K562 (cell line): ENCODE measurements at regions not wholly inside any gene's neighbourhood (a gene's known extent, or its start where the extent isn't known, plus 50 kb on each side); places are given as distances from the start of the nearest gene placed in this dataset.

Experiments
- BRCA1 ChIP-seq, 2 experiments: fragments of 450-650 bp in 1 of 2; sonication (generic) in 1 of 2; formaldehyde crosslinking in 1 of 2; IDR thresholded peaks; 2 replicates each; pipeline versions ENCODE4 v1.5.0 to v1.6.1; 2017 to 2020; ENCODE audit warnings: mild to moderate bottlenecking in 1 of 2, missing genetic modification reagents in 1 of 2
- CEBPB ChIP-seq: fragments of 450-650 bp; IDR thresholded peaks from 2 replicates; pipeline ENCODE4 v1.6.1; 2016; ENCODE audit warnings: missing genetic modification characterization, missing compliant biosample characterization
- JUND ChIP-seq, 2 experiments: IDR thresholded peaks; 2 replicates in 1 of 2; 3 replicates in 1 of 2; pipeline ENCODE4 v1.6.1; 2011; ENCODE audit warnings: borderline replicate concordance in 2 of 2, low read depth in 2 of 2, low read length in 2 of 2, improper control_type of control experiment in 1 of 2, missing biosample characterization in 1 of 2, missing genetic modification characterization in 1 of 2, missing genetic modification reagents in 1 of 2
- KLF1 ChIP-seq: fragments of 450-650 bp; IDR thresholded peaks from 2 replicates; pipeline ENCODE4 v1.6.1; 2016; ENCODE audit warnings: missing genetic modification characterization, missing compliant biosample characterization
- MYC ChIP-seq, 2 experiments: fragments of 250-450 bp in 1 of 2; sonication (Bioruptor Pico) in 1 of 2; IDR thresholded peaks; 2 replicates each; pipeline versions ENCODE4 v1.5.1 to v1.6.1; 2012 to 2021; ENCODE audit warnings: low read depth in 2 of 2, borderline replicate concordance in 1 of 2, improper control_type of control experiment in 1 of 2, low read length in 1 of 2, mild to moderate bottlenecking in 1 of 2, moderate library complexity in 1 of 2
- NEUROD1 ChIP-seq: fragments of 150-350 bp; IDR thresholded peaks from 2 replicates; pipeline ENCODE4 v1.6.1; 2014; ENCODE audit warnings: borderline replicate concordance, low read length, low read depth; ENCODE audit not compliant: partially characterized antibody
- NR4A1 ChIP-seq, 2 experiments: fragments of 250-450 bp in 1 of 2; fragments of 450-650 bp in 1 of 2; sonication (Bioruptor Pico) in 1 of 2; IDR thresholded peaks; 2 replicates each; pipeline versions ENCODE4 v1.4.0 to v1.6.1; 2016 to 2020; ENCODE audit warnings: mild to moderate bottlenecking in 2 of 2, missing compliant biosample characterization in 1 of 2, missing genetic modification characterization in 1 of 2, moderate library complexity in 1 of 2
- TAL1 ChIP-seq: fragments of 450-650 bp; IDR thresholded peaks from 2 replicates; pipeline ENCODE4 v1.6.1; 2016; ENCODE audit warnings: mild to moderate bottlenecking
- TBP ChIP-seq: optimal IDR thresholded peaks from 2 replicates; pipeline ENCODE3; 2011; ENCODE audit warnings: low read depth, low read length, improper control_type of control experiment
- ZNF354B ChIP-seq: fragments of 250-450 bp; sonication (Bioruptor Pico); IDR thresholded peaks from 2 replicates; pipeline ENCODE4 v1.4.0; 2020
- ZNF695 ChIP-seq: fragments of 450-650 bp; formaldehyde crosslinking; IDR thresholded peaks from 2 replicates; pipeline ENCODE4 v1.4.0; 2020; ENCODE audit warnings: mild to moderate bottlenecking, moderate library complexity
- TF ChIP-seq, protein P1 (sequence below): fragments of 250-450 bp; sonication (Bioruptor Pico); IDR thresholded peaks from 2 replicates; pipeline ENCODE4 v1.8.0; 2022; ENCODE audit warnings: inconsistent platforms, mild to moderate bottlenecking, moderate library complexity, borderline replicate concordance
- TF ChIP-seq, protein P2 (sequence below): fragments of 250-450 bp; sonication (Bioruptor Pico); IDR thresholded peaks from 2 replicates; pipeline ENCODE4 v1.4.0; 2020; ENCODE audit warnings: borderline replicate concordance
- TF ChIP-seq, protein P3 (sequence below): sonication (generic); formaldehyde crosslinking; IDR thresholded peaks from 2 replicates; pipeline ENCODE4 v1.5.0; 2020; ENCODE audit warnings: missing genetic modification reagents

DNA sequence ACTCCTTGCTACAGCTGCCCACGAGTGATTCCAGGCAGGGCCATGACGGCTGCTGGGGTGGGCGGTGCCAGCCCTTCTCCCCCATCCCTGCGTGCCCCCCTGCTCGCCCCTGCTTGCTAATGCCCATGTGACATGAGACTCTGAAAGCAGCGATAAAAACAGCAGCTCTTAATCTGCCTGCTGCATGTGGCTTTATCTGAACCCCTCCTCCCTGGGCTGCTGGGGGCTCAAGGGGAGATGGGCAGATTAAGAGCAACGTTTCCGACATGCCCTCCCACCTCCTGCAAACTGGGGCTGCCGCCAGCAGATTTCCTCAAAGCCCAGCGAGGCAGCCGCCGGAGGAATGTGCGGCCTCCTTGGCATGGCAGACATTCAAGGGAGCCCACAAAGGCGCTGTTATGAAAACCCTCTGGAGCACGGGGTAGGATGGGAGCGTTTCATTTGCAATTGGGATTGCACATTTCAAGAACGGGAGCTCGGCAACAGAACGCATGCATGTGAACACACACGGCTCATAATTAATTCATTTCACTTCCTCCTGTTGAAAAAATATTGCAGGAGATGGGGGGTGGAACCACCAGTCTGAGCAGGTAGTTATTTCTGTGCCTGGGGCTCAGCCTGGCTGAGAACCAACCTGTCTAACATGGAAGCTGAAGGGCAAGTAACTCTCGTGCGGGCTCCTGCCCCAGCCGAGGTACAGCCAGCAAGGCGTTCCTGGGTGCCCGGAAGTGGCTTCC lies 504.2 kb upstream of the PROK2 start (continued):
- TF ChIP-seq NR4A1 (CRISPR knock-in tag; IDR thresholded peaks at IDR 0.05) = peak; percentile 95
- TF ChIP-seq NR4A1 (tag; IDR thresholded peaks at IDR 0.05) = peak; percentile 83; the same call in 1 of the 2 replicates
- TF ChIP-seq ZNF695 (CRISPR knock-in tag) = no peak
- TF ChIP-seq, protein P1, sequence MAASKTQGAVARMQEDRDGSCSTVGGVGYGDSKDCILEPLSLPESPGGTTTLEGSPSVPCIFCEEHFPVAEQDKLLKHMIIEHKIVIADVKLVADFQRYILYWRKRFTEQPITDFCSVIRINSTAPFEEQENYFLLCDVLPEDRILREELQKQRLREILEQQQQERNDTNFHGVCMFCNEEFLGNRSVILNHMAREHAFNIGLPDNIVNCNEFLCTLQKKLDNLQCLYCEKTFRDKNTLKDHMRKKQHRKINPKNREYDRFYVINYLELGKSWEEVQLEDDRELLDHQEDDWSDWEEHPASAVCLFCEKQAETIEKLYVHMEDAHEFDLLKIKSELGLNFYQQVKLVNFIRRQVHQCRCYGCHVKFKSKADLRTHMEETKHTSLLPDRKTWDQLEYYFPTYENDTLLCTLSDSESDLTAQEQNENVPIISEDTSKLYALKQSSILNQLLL = no peak
- TF ChIP-seq KLF1 = peak; percentile 76
- TF ChIP-seq TBP = peak; percentile 45
- peak; percentile 73; the same call in 1 of the 2 replicates for TF ChIP-seq JUND (IDR thresholded peaks at IDR 0.05; ENCODE audit: borderline replicate concordance, low read depth, low read length)
- peak; percentile 38; the same call in 1 of the 3 replicates for TF ChIP-seq JUND (tag; IDR thresholded peaks at IDR 0.05; ENCODE audit: borderline replicate concordance, low read depth, low read length)
- TF ChIP-seq MYC (IDR thresholded peaks at IDR 0.05; ENCODE audit: low read depth, low read length) = peak; percentile 87
- TF ChIP-seq MYC (CRISPR knock-in tag; IDR thresholded peaks at IDR 0.05; ENCODE audit: borderline replicate concordance, low read depth) = no peak
- peak; percentile 87 for TF ChIP-seq NEUROD1
- TF ChIP-seq, protein P2, sequence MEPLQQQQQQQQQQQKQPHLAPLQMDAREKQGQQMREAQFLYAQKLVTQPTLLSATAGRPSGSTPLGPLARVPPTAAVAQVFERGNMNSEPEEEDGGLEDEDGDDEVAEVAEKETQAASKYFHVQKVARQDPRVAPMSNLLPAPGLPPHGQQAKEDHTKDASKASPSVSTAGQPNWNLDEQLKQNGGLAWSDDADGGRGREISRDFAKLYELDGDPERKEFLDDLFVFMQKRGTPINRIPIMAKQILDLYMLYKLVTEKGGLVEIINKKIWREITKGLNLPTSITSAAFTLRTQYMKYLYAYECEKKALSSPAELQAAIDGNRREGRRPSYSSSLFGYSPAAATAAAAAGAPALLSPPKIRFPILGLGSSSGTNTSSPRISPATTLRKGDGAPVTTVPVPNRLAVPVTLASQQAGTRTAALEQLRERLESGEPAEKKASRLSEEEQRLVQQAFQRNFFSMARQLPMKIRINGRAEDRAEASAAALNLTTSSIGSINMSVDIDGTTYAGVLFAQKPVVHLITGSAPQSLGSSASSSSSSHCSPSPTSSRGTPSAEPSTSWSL (CRISPR knock-in tag) = no peak
- peak; percentile 95 for TF ChIP-seq TAL1
- TF ChIP-seq, protein P3, sequence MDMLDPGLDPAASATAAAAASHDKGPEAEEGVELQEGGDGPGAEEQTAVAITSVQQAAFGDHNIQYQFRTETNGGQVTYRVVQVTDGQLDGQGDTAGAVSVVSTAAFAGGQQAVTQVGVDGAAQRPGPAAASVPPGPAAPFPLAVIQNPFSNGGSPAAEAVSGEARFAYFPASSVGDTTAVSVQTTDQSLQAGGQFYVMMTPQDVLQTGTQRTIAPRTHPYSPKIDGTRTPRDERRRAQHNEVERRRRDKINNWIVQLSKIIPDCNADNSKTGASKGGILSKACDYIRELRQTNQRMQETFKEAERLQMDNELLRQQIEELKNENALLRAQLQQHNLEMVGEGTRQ (CRISPR knock-in tag) = peak; percentile 79
- TF ChIP-seq BRCA1 (IDR thresholded peaks at IDR 0.05) = no peak
- no peak for TF ChIP-seq BRCA1 (CRISPR knock-in tag; IDR thresholded peaks at IDR 0.05)
- 0 out of 2 replicates have a peak, but pooled peaks have one; percentile 30 for TF ChIP-seq ZNF354B (CRISPR knock-in tag)
- no peak for TF ChIP-seq CEBPB (tag)
